ENCODE measurements at regions not wholly inside any gene's neighbourhood (a gene's known extent, or its start where the extent isn't known, plus 50 kb on each side); places are given as distances from the start of the nearest gene placed in this dataset.

- Histone ChIP-seq H3K9me3 (no peaks in the 10 kb centered on the region), H3K4me3 (no peak overlapping the region), H3K27me3 (no peaks in the 10 kb centered on the region), H3K4me1 (no peaks in the 10 kb centered on the region), H3K36me3 (no peaks in the 10 kb centered on the region), H3K27ac (no peak overlapping the region)
- no peak for TF ChIP-seq CTCF (IDR thresholded peaks at IDR 0.05)
- intact Hi-C loops (cut with DNase I; ENCODE audit: low total_unique reads) = no loop called here
- DNase-seq = no peak
These were observed 189.9 kb downstream of the UBE2E3 start for GRCh38 chr2:181170256-181170655.

GRCh38 chr2:181172676-181173075, 192.3 kb downstream of the UBE2E3 start:
- H3K4me3 ChIP-seq = no peak overlapping the region
- no peak for TF ChIP-seq CTCF (IDR thresholded peaks at IDR 0.05)
- H3K4me1 ChIP-seq = no peaks in the 10 kb centered on the region
- intact Hi-C loops (cut with DNase I; ENCODE audit: low total_unique reads) = no loop called here
- H3K9me3 ChIP-seq = no peaks in the 10 kb centered on the region
- H3K36me3 ChIP-seq = no peaks in the 10 kb centered on the region
- no peak overlapping the region for H3K27ac ChIP-seq
- no peak for DNase-seq
- no peaks in the 10 kb centered on the region for H3K27me3 ChIP-seq

GRCh38 chr2:181174611-181175580, 194.5 kb downstream of the UBE2E3 start:
- Histone ChIP-seq H3K27ac (no peak overlapping the region), H3K4me1 (no peaks in the 10 kb centered on the region), H3K27me3 (no peaks in the 10 kb centered on the region), H3K36me3 (no peaks in the 10 kb centered on the region), H3K9me3 (no peaks in the 10 kb centered on the region), H3K4me3 (no peak overlapping the region)
- no peak for DNase-seq
- intact Hi-C loops (cut with DNase I; ENCODE audit: low total_unique reads) = no loop called here
- TF ChIP-seq CTCF (IDR thresholded peaks at IDR 0.05) = no peak

GRCh38 chr2:181176540-181176939, 196.1 kb downstream of the UBE2E3 start:
- H3K27me3 ChIP-seq = no peaks in the 10 kb centered on the region
- H3K27ac ChIP-seq = no peak overlapping the region
- H3K4me3 ChIP-seq = no peak overlapping the region
- H3K36me3 ChIP-seq = no peaks in the 10 kb centered on the region
- no peak for DNase-seq
- H3K9me3 ChIP-seq = no peaks in the 10 kb centered on the region
- no peak for TF ChIP-seq CTCF (IDR thresholded peaks at IDR 0.05)
- intact Hi-C loops (cut with DNase I; ENCODE audit: low total_unique reads) = no loop called here
- H3K4me1 ChIP-seq = no peaks in the 10 kb centered on the region

- H3K4me3 ChIP-seq = no peak overlapping the region
- DNase-seq = no peak
- H3K4me1 ChIP-seq = no peaks in the 10 kb centered on the region
- no peak for TF ChIP-seq CTCF (IDR thresholded peaks at IDR 0.05)
- intact Hi-C loops (cut with DNase I; ENCODE audit: low total_unique reads) = no loop called here
- H3K9me3 ChIP-seq = no peaks in the 10 kb centered on the region
- no peak overlapping the region for H3K27ac ChIP-seq
- no peaks in the 10 kb centered on the region for H3K36me3 ChIP-seq
- H3K27me3 ChIP-seq = no peaks in the 10 kb centered on the region
These were observed 197.0 kb downstream of the UBE2E3 start for GRCh38 chr2:181177376-181177775.

Data from tibial artery (tissue), 4 donors.